SK-N-MC (cell line): ENCODE measurements at regions not wholly inside any gene's neighbourhood (a gene's known extent, or its start where the extent isn't known, plus 50 kb on each side); places are given as distances from the start of the nearest gene placed in this dataset.
"Not testable (repeated sequence)": the region's sequence is repeated elsewhere in the genome, so short reads cannot be mapped to it uniquely, and the experiment has no call there.

ENCODE experiments used
- DNase-seq: peaks from one replicate; pipeline ENCODE4 v3.0.0-alpha.2; 2011; ENCODE audit warnings: low read depth, low spot score
- H3K27ac ChIP-seq: fragments of 200-600 bp; sonication (generic); 2 replicates; pipeline ENCODE4 v1.5.1; 2016; ENCODE audit warnings: mixed run types
- H3K36me3 ChIP-seq: fragments of 200-600 bp; sonication (generic); 2 replicates; pipeline ENCODE4 v1.6.1; 2017; ENCODE audit warnings: antibody characterized with exemption, low read length, mixed read lengths; ENCODE audit not compliant: insufficient read depth
- H3K4me3 ChIP-seq: fragments of 200-600 bp; sonication (generic); 2 replicates; pipeline ENCODE4 v1.5.1; 2016
- H3K9ac ChIP-seq: fragments of 200-600 bp; sonication (generic); 2 replicates; pipeline ENCODE4 v1.8.0; 2017; ENCODE audit warnings: mixed run types, mixed read lengths; ENCODE audit not compliant: insufficient read length
- H3K9me3 ChIP-seq: fragments of 200-600 bp; sonication (generic); 2 replicates; pipeline ENCODE4 v1.6.1; 2017; ENCODE audit warnings: low read depth, mild to moderate bottlenecking, antibody characterized with exemption, low read length, moderate library complexity, mixed read lengths
- EZH2 ChIP-seq: fragments of 200-600 bp; sonication (generic); IDR thresholded peaks from one replicate; pipeline ENCODE4 v1.6.1; 2017; ENCODE audit warnings: antibody characterized with exemption
- FOXP2 ChIP-seq: optimal IDR thresholded peaks from 2 replicates; pipeline ENCODE3; 2011; ENCODE audit warnings: mild to moderate bottlenecking, moderate library complexity; ENCODE audit not compliant: insufficient read depth; ENCODE audit errors: extremely low read length, control extremely low read depth
- POLR2AphosphoS5 ChIP-seq: IDR thresholded peaks from 2 replicates; pipeline ENCODE4 v1.6.1; 2012; ENCODE audit warnings: mild to moderate bottlenecking, low read depth, low read length, borderline replicate concordance

GRCh38 chrX:131841496-131842437 is 181.3 kb upstream of the STK26 start:
- no peak overlapping the region for H3K27ac ChIP-seq
- H3K9ac ChIP-seq: no peak overlapping the region
- no peak for DNase-seq
- H3K9me3 ChIP-seq: no peaks in the 10 kb centered on the region
- no peak overlapping the region for H3K4me3 ChIP-seq
- no peaks in the 10 kb centered on the region for H3K36me3 ChIP-seq
- TF ChIP-seq FOXP2 (no peak), EZH2 (no peak), POLR2AphosphoS5 (no peak)

GRCh38 chrX:131843987-131844386 is 179.1 kb upstream of the STK26 start:
- DNase-seq: no peak
- TF ChIP-seq POLR2AphosphoS5 (no peak), FOXP2 (no peak), EZH2 (no peak)
- Histone ChIP-seq H3K4me3 (no peak overlapping the region), H3K27ac (no peak overlapping the region), H3K36me3 (no peaks in the 10 kb centered on the region), H3K9ac (no peak overlapping the region), H3K9me3 (no peaks in the 10 kb centered on the region)

DNA sequence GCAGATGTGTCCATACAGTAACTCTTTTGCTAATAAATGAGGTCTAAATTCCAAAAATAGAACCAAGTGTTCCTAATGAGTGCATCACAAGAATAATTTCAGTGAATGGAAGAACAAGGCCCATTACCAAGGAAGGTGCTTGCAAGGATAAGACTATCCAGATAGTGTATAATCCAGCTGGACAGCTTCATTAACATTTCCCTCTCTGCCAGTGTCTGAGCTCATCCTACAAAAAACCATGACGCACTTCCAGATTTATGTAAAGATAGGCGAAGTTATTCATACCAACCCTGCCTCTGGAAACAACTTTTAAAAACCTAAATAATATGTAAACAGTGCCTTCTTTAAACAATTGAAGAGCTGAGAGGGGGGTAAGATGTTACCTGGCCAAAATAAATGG is 177.9 kb upstream of the STK26 start:
- Histone ChIP-seq H3K9ac (no peak overlapping the region), H3K36me3 (no peaks in the 10 kb centered on the region), H3K9me3 (no peaks in the 10 kb centered on the region), H3K27ac (no peak overlapping the region), H3K4me3 (no peak overlapping the region)
- no peak for DNase-seq
- no peak for TF ChIP-seq POLR2AphosphoS5
- no peak for TF ChIP-seq FOXP2

GRCh38 chrX:131845771-131846170 is 177.3 kb upstream of the STK26 start:
- TF ChIP-seq EZH2 (no peak), POLR2AphosphoS5 (no peak), FOXP2 (no peak)
- DNase-seq: no peak
- Histone ChIP-seq H3K27ac (no peak overlapping the region), H3K9ac (no peak overlapping the region), H3K9me3 (no peaks in the 10 kb centered on the region), H3K36me3 (no peaks in the 10 kb centered on the region), H3K4me3 (no peak overlapping the region)

GRCh38 chrX:131850964-131851363 is 172.1 kb upstream of the STK26 start:
- DNase-seq, H3K36me3 ChIP-seq, H3K9me3 ChIP-seq, H3K4me3 ChIP-seq, H3K27ac ChIP-seq, H3K9ac ChIP-seq: not testable (repeated sequence)

DNA sequence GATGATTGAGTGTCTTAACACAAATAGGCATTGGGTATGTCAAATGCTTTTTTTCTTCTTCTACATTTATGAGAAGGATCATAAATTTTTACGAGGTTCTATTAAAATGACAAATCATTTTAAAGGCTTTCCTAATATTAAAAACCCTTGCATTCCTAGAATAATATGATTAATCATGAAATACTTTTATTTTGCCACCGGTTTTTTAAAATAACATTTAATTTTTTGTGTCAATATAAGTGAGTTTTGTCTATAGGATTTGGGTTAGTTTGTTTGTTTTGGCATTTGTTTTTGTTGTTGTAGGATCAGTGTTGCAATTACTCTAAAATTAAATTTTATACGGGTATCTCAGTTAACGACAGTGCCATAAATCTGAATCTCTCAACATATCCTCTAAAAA is 169.7 kb upstream of the STK26 start:
- no peaks in the 10 kb centered on the region for H3K36me3 ChIP-seq
- no peak overlapping the region for H3K9ac ChIP-seq
- no peaks in the 10 kb centered on the region for H3K9me3 ChIP-seq
- DNase-seq: no peak
- H3K4me3 ChIP-seq: no peak overlapping the region
- no peak overlapping the region for H3K27ac ChIP-seq
- no peak for TF ChIP-seq FOXP2
- TF ChIP-seq EZH2: no peak
- TF ChIP-seq POLR2AphosphoS5: no peak

DNA sequence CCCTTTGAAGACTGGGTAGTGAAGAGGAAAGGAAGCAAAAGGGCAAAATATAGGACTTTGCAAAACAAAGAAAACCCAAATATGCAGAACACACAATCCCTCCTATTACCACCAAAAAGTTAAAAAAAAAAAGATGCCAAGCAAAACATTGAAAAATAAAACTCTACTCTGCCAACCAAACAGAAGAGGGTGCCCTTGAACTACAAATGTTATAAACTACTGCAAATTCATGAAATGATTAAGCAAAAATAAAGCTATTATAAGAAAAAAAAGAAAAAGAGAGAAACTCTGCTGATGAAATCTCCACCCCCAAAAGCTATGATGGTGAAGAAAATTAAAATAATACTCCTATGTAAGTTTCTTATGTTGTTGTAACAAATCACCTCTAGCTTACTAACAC is 168.5 kb upstream of the STK26 start:
- no peak overlapping the region for H3K27ac ChIP-seq
- TF ChIP-seq FOXP2 (no peak), EZH2 (no peak), POLR2AphosphoS5 (no peak)
- no peak for DNase-seq

DNA sequence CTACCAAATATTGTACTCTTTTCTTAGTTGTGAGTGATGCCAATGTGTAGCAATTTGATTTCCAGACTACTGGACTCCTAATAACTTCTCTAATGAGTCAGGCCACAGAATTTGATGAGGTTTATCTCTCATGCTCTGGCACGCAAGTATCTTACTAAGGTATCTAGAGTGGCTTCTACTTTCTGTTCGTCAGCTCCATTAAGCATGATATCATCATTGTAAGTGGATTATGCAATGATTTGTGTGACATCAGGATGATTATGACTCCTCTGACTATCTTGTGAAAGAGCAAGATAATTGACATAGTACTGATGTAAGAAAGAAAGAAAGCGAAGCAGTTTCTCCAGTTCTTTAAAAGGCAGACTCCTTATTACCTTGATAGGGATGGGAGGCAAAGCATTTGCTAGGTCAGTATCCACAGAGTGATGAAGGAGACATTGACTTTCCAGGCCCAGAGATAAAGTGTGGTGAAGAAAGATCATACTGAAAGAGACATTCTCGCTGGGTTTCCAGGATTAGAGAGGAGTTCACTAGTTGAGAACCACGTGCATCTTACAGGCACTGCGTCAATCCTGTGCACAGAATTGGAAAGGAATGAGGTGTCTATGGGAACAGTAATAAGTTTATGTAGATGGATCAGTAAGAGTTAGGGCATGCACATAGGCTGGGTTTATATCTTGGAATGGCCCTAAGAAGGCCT is 161.9 kb upstream of the STK26 start:
- TF ChIP-seq POLR2AphosphoS5: no peak
- TF ChIP-seq FOXP2: no peak
- no peak for TF ChIP-seq EZH2
- Histone ChIP-seq H3K4me3 (no peak overlapping the region), H3K9me3 (no peaks in the 10 kb centered on the region), H3K9ac (no peak overlapping the region), H3K36me3 (no peaks in the 10 kb centered on the region), H3K27ac (no peak overlapping the region)
- DNase-seq: no peak

More for the DNA sequence above, 168.5 kb upstream of the STK26 start:
- Histone ChIP-seq H3K9me3 (no peaks in the 10 kb centered on the region), H3K4me3 (no peak overlapping the region), H3K9ac (no peak overlapping the region), H3K36me3 (no peaks in the 10 kb centered on the region)

DNA sequence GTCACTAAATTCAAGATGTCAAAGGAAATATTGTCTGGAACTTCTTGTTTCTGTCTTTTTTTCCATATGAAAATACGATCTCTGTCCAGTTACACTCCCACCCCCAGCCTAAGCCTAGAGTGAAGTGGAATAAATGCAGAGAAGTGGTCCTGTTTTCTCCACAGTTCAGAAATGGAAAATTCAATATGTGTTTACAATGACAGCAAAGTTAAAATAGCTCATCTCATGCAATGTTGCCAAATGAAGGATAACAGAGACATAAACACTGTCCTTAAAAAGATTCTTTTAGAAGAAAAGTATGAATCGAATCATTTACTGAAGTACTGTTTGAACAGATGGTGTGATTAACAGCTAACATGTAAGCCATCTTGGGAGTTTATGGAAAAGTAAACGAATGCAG is 160.8 kb upstream of the STK26 start:
- Histone ChIP-seq H3K27ac (no peak overlapping the region), H3K36me3 (no peaks in the 10 kb centered on the region), H3K9ac (no peak overlapping the region), H3K9me3 (no peaks in the 10 kb centered on the region), H3K4me3 (no peak overlapping the region)
- DNase-seq: no peak
- TF ChIP-seq POLR2AphosphoS5 (no peak), FOXP2 (no peak), EZH2 (no peak)
